HG03064 (cell line): ENCODE measurements at regions not wholly inside any gene's neighbourhood (a gene's known extent, or its start where the extent isn't known, plus 50 kb on each side); places are given as distances from the start of the nearest gene placed in this dataset.
"Not testable (repeated sequence)": the region's sequence is repeated elsewhere in the genome, so short reads cannot be mapped to it uniquely, and the experiment has no call there.

Source experiments
- ATAC-seq: cut with Tn5 transposase; IDR thresholded peaks from one replicate; pipeline ENCODE4 v1.9.1; 2021; ENCODE audit warnings: low read depth; ENCODE audit not compliant: unreplicated experiment

DNA sequence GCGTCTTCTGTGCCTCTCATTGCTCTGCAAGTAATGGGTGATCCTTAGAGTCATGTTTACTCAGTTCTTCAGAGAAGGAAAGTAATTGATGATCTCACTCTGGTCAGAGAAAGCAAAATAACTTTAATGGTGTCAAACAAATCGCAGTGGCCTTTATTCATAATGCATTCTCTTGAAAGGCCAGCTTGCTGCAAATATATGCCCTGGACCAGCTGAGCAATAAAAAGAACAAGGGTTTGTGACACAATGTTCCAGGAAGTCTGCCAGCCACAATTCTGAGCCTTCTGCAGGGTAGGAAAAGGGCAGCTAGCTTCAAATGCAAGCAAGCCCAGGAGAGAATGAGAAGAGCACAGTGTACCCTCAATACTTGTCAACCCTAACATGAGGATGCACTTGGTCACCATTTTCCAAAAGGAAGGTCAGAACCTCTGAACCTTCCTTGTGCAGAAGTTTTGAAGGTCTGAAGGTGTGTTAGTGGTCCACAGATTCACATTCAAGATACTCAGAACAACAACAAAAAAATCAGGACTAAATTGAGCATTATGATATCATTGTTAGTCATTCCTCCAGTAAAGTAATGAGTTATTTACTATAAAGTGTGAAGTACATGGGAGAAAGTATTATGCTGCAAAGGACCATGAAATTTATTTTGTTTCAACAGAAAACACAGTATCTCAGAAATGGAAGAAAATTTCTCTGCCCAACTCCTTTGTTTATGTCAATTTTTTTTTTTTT lies 355.6 kb downstream of the PAX3 start:
- no peak for ATAC-seq

DNA sequence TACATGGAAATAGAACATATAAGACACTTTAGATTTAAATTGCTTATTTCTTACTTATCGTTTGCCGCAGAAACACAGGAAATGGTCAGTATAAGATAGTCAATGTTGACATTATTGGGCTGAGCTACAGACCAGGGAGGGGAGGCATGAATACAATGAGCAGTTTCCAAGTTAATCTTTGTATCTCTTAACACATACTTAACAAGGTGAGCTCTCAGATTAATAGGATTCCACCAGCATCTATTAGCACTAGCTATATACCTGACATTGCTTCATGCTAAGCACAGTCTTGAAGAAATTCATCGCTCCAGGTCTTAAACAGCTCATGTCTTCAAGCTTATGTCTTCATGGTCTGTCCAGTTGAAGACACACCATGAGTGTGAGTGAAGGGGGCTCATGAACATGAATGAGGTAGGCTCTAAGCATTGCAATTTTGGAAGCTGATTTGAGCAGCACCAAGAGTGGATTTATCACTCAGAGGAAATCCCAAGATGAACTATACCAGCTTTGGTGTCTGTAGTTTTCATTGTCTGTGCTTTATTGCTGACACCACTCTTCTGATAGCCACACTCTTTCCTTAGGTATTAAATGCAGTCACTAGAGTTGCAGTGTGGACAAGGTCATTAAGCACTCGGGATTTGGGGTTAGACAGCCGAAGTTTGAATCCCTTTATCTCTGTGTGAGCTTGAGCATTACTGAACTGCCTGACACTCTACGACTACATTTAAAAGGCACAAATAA lies 359.3 kb upstream of the EPHA4 start:
- ATAC-seq: no peak

DNA sequence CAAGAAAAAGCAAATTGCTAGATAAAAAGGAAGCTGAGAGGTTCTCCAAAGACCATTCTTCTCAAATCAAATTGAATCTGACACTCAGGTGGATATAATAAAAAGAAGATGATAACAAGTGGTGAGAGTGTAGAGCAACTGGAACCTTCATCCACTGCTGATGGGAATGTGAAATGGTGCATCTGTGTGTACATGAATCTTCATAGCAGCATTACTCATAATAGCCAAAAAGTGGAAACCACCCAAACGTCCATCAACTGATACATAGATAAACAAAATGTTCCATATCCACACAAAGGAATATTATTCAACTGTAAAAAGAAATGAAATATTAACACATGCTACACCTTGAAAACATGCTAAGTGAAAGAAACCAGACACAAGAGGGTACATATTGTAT lies 357.2 kb upstream of the EPHA4 start:
- ATAC-seq: no peak

DNA sequence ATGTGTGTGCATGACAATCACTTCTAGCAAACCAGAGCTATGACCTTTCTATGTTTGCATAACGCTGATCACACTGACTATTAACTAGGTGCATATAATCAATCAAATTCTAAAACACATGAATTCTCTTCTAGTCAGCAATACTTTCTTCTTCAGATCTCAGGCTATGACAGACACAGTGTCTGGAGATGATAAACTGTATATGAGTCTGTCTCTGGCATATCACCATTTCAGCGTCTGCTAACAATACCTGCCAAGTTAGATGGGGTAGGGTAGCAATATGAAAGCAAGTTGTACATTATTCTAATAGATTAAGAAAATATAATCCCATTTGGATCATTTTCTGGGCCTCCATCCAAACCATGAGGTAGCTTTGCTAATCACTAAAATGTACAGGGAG lies 354.2 kb upstream of the EPHA4 start:
- ATAC-seq: no peak

DNA sequence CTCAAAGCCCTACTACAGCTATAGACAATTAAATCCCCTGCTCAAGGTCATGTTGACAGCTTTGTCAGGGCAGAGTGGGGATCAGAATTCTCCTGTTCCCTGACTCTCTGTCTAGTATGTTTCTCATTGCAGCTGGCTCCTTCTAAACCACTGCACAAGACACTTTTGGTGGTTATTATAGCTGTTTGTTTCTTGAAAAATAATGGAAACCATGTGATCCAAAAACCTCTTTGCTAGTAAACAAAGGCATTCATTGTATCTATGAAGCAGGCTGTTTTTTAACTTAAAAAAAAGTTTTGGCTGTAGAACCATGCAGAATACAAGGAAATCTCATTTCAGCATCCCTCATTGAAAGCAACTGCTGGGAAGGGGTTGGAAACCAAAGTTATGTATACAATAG lies 352.5 kb upstream of the EPHA4 start:
- no peak for ATAC-seq

DNA sequence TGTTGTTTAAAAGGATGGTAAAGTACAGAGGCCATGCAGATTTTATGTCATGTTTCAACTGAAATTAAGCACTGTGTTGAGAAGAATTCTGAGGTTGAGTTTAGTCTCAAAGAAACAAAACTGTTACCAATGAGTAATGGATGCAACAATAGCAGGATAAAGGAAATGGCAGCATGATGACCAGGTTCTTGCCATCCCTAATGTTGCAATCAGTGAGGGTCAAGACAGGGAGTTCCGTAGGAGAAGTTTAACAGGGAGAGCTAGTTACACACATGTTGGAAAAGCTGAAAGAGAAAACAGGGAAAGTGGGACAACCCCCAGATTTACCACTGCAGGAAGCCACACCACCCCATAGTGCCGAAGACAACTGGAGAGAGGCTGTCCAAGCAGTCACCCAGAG lies 343.8 kb upstream of the EPHA4 start:
- no peak for ATAC-seq

DNA sequence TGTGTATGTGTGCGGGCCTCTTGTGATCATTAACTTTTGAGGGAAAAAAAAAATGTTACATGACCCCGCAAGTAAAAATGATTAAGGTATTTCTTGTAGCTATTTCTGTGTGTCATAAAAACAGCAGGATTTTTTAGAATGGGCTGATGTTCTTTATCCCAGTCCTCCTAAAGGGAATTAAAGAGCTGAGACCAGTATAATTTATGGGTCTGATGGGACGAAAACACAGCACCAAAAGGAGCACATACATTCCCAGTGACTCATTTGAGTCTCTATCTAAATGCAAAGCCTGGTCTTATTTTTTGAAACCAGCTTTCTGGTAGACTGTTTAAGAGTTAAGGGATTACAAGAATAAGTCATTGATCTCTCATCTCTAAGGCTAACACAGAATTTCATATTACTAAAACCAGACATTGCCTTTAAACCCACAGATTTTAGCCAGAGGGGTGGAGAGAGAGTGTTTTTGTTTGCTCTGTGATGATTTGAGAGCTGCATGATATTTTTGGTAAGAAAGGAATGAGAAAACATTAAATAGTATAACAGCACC lies 342.3 kb upstream of the EPHA4 start:
- no peak for ATAC-seq

DNA sequence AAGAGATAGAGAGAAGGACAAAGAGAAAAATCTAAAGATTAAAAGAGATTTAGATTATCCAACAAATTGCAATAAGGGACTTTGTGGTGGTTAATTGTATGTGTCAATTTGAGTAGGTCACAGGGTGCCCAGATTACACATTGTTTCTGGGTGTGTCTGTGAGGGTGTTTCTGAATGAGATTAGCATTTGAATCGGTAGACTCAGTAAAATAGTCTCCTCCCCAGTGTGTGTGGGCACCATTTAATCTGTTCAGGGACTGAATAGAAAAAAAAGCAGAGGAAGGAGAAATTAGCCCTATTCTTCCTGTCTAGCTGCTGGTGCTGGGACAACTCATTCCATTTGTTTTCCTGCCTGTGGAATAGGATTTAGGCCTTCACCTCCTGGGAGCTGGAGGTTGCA lies 339.8 kb upstream of the EPHA4 start:
- no peak for ATAC-seq

DNA sequence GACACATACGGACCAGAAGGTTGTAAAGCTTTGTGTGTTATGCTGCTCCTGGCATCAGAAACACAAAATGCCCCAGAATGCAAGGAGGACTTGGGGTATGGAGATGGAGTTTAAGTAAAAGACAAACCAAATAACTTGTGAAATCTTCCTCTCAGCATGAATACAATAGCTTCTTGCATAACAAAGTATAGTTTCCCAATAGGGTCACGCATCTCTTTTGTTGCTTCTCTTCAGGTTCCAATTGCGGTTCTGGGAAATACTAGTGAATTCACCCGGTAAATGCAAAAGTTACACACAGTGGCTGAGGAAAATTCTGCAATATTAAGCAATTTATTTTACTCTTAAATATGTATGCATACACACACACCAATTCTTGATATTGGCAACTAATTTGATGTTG lies 339.2 kb upstream of the EPHA4 start:
- ATAC-seq: no peak

DNA sequence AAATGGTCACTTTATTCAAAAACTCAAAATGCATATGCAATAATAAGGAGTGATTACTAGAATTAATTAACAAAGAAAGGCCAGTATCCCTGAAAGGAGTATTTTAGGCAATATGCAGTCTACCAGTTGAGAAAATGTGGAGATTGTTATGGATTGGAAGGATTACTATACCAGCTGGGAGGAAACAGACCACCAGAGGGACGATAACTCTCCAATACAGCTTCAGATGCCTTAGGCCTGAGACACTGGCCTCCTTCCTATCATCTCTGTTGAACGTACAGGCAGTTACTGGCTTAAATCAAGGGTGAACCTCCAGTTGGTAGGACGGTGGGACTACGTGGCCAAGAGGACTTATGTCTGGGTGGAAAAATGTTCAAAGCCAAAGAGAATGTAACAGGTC lies 336.4 kb upstream of the EPHA4 start:
- ATAC-seq: no peak

DNA sequence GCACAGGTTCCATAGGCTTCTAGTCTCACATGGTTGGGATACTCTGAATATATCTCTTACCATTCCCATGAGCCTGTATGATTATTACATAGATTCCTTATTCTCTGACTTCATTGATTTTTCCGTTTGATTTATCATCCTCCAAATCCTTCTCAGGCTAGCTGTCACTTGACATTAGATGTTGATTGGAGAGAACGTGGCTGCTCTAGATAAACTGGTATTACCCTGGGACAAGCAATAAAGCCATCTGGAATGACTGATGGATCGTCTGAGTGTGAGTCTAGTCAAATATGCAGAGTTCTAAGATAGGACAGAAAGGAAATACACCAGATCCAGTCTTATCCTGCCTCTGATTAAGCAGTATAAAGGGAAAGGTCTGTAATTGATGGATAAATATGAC lies 325.6 kb upstream of the EPHA4 start:
- ATAC-seq: no peak

DNA sequence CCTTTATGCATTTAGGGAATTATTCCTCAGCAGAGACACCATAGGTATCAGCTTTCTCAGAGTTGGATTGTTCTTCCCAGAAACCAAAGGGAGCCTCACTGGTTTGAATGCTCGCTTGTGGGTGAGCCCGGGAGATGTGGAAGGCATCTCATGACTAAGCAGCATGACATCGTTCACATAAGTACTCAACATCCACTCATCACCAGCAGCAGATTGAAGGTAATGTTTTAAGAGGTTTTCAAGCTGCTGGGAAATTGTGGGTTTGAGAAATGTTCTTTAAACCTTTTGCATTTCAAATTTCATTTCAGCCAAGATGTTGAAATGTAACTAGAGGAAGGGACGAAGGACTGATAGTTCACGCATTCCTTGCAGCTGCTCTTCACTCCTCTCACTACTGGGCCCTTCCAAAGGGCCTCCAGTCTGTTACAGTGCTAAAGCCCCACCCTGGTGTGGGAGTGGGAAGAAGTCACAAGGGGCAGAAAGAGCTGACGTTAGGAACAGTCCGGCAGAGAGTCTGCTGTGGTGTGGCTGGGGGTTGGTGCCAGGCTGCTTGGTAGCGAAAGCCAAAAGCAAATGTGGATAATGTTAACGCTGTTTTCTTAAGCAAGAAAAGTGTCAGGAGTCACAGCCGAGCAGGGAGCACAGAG lies 324.5 kb upstream of the EPHA4 start:
- no peak for ATAC-seq

DNA sequence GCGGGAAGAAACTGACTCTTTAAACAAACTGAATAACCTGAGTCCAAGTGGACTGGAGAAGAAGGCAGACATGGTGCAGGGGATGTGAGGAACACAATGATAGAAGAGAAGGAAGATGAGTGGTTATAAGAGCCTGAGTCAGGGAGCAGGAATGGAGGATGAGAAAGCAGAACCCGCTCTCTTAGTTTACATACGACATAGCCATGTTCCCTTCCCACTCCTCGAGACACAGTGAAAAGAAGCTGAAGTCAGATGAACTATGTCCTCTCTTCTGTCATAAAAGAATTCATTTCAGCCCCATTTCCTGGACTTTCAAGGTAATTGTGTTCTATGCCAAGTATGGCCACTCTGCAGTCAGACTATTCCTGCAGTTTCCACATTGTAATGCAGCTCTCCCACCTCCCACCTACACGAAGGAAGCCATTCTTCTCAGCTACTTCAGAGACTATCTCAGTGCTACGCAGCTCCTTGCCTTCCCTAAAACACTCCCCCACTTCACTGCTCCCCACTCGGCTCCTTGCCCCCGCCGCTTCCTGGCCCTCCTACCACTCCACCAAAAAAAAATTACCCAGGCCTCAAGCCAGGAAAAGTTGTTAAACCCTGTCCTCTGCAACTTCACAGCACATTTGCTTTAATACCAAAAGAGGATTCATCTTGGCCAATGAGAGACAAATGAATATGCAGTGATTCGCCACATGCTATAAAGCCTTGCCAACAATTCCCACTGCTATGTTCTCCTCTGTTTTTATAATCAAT lies 323.4 kb upstream of the EPHA4 start:
- ATAC-seq: no peak

DNA sequence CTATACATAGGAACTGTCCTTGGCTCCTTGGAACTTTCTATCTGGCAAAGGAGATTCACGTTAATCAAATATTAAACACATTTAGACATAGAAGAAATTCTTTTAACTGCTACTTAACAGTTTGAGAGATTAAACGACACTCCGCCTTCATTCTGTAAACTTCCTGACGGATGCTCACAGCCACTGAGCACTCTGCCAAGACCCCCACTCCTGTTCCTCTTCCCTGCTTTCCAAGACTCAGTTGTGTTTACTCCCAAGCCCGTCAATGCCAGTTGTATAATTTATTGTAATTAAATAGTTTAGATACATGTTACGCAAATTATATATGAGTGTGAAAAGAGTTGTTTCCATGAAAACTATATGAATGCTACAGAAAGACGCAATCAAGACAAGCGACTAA lies 321.4 kb upstream of the EPHA4 start:
- ATAC-seq: no peak

DNA sequence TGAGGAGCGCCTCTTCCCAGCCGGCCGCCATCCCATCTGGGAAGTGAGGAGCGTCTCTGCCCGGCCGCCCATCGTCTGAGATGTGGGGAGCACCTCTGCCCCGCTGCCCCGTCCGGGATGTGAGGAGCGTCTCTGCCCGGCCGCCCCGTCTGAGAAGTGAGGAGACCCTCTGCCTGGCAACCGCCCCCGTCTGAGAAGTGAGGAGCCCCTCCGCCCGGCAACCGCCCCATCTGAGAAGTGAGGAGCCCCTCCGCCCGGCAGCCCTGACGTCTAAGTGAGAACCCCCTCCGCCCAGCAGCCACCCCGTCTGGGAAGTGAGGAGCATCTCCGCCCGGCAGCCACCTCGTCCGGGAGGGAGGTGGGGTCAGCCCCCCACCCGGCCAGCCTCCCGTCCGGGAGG lies 319.9 kb upstream of the EPHA4 start:
- ATAC-seq: not testable (repeated sequence)

DNA sequence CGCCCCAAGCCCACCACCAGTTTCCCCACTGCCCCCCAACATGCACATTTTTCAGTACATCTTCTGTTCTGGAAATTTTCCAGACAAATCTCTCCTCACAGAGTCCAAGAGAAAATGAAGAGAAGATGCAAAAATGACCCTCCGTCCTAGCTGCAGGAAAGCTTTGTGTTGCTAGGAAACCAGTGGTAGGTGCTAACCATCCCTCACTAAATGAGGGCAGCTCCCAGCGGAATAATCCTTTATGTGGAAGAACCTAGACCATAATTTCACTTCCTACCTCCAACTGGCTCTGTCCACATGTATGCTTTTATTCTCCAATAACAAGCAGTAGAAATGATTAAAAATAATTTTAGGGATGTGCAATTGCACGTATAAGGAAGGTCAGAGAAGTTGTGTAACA lies 311.9 kb upstream of the EPHA4 start:
- ATAC-seq: no peak

DNA sequence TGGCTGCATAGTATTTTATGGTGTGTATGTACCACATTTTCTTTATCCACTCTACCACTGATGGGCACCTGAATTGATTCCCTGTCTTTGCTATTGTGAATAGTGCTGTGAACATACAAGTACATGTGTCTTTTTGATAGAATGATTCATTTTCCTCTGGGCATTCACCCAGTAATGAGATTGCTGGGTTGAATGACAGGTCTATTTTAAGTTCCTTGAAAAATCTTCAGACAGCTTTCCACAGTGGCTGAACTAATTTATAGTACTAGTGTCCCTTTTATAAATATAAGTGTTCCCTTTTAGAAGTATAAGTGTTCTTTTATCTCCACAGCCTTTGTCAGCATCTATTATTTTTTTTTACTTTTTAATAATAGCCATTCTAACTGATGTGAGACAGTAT lies 303.9 kb upstream of the EPHA4 start:
- ATAC-seq: no peak

DNA sequence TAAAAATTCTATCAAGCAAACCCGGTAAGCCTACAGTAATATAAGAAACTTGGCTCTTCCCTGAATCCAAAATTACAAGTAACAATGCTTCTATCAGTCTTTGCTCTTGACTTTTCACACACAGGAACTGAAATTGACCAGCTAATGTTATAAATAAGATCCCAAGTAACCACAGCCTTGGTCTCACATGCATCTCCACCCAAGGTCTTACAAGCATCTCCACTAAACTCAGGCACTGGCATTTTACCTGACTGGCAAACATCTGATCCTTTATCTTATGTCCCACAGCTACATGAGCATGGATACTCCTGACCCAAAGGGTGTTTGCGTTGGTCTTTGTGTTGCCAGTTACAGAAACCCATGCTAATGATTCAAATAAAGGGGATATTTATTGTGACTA lies 302.3 kb upstream of the EPHA4 start:
- ATAC-seq: no peak

DNA sequence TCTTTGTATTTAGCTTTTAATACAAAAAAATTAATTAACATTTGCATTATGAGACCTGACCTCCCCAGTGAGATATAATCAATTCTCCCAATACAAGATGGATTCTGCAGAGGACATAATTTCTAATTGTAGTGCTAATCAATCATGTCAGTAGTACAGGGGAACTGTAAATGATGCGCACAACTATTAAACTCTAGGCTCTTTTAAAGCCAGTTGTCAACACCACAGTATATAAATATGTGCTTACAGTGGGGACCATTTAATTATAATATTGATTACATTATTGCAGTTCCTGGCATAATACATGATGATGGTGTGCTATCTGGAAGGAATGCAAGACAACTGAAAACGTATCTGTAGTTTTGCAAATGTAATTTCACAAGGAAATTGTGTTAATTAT lies 285.6 kb upstream of the EPHA4 start:
- no peak for ATAC-seq

DNA sequence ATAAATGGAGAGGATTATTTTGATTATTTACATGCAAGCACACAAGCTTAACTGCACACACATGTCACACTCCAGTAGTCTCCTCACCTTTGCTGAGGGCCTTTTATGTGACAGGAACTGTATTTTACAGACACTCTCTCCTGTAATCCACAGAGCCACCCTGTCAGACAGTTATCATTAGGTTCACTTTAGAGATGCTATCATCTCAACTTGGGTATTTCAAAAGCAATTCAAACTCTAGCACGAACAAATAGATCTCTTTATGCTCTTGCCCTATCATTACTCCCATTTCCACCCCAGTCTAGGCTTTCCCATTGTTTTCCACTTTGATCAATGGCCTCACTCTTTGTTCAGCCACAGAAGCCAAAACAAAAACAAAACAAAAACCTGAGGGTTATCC lies 281.2 kb upstream of the EPHA4 start:
- ATAC-seq: no peak

DNA sequence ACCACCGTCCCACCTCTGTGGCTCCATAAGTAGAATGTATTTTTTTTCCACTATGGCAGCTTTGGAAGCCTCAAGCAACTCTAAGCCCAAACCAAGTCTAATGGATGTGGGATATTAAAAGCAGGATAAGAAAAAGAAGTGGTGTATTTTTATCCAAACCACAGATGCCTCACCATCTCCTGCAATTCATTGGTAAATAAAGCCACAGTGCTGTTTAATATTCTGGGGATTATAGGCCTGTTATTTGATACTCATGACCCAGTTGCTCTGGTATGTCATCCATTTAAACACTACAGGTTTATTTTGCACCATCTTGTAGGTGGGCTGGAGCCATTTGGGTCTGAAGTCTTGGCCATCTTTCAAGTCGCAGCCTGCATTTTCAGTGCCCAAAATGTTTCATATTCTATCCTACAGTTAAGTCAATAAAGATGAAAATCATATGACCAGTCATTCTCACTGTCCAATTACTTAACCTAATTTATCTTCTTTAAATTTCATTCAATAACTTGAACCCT lies 279.5 kb upstream of the EPHA4 start:
- no peak for ATAC-seq
